HEK293T (cell line): ENCODE measurements at regions not wholly inside any gene's neighbourhood (a gene's known extent, or its start where the extent isn't known, plus 50 kb on each side); places are given as distances from the start of the nearest gene placed in this dataset.

Experiments used
- CTCF ChIA-PET: fragments of 350-600 bp; formaldehyde crosslinking; extraction: SDS; loops from one replicate; lab custom pipeline; 2021; ENCODE audit warnings: antibody characterized with exemption, inconsistent platforms; lab: Yijun Ruan, JAX
- POLR2A ChIA-PET: fragments of 350-600 bp; formaldehyde crosslinking; extraction: SDS; loops from one replicate; lab custom pipeline; 2020; ENCODE audit warnings: antibody characterized with exemption, inconsistent platforms; lab: Yijun Ruan, JAX
- DNase-seq: peaks from one replicate; pipeline ENCODE4 v3.0.0; 2012; ENCODE audit warnings: mixed read lengths; ENCODE audit errors: extremely low spot score
- ARNT ChIP-seq: fragments of 450-650 bp; IDR thresholded peaks from 2 replicates; pipeline ENCODE4 v1.6.1; 2017; ENCODE audit warnings: mild to moderate bottlenecking
- BHLHE40 ChIP-seq: fragments of 450-650 bp; IDR thresholded peaks from 2 replicates; pipeline ENCODE4 v1.6.1; 2016; ENCODE audit warnings: mild to moderate bottlenecking, moderate library complexity, borderline replicate concordance
- CTBP1 ChIP-seq: fragments of 450-650 bp; IDR thresholded peaks from 2 replicates; pipeline ENCODE4 v1.6.1; 2016; ENCODE audit warnings: borderline replicate concordance
- ELF4 ChIP-seq: fragments of 450-650 bp; IDR thresholded peaks from 2 replicates; pipeline ENCODE4 v1.6.1; 2017; ENCODE audit warnings: antibody characterized with exemption
- FOXA1 ChIP-seq: fragments of 450-650 bp; IDR thresholded peaks from 2 replicates; pipeline ENCODE4 v1.6.1; 2016; ENCODE audit warnings: mild to moderate bottlenecking
- FOXK2 ChIP-seq: fragments of 450-650 bp; IDR thresholded peaks from 2 replicates; pipeline ENCODE4 v1.6.1; 2016; ENCODE audit warnings: mild to moderate bottlenecking
- FOXM1 ChIP-seq: fragments of 450-650 bp; IDR thresholded peaks from 2 replicates; pipeline ENCODE4 v1.6.1; 2017; ENCODE audit warnings: mild to moderate bottlenecking, borderline replicate concordance
- HDGF ChIP-seq: fragments of 450-650 bp; IDR thresholded peaks from 2 replicates; pipeline ENCODE4 v1.6.1; 2017; ENCODE audit warnings: antibody characterized with exemption, borderline replicate concordance
- L3MBTL2 ChIP-seq: fragments of 450-650 bp; conservative IDR thresholded peaks from 2 replicates; pipeline ENCODE4 v1.6.1; 2016; ENCODE audit warnings: mild to moderate bottlenecking
- LEF1 ChIP-seq: fragments of 450-650 bp; IDR thresholded peaks from 2 replicates; pipeline ENCODE4 v1.6.1; 2017; ENCODE audit warnings: mild to moderate bottlenecking, borderline replicate concordance
- NFRKB ChIP-seq: fragments of 450-650 bp; IDR thresholded peaks from 2 replicates; pipeline ENCODE4 v1.6.1; 2016; ENCODE audit warnings: mild to moderate bottlenecking, moderate library complexity
- SP1 ChIP-seq: fragments of 450-650 bp; IDR thresholded peaks from 2 replicates; pipeline ENCODE4 v1.6.1; 2017
- SUZ12 ChIP-seq: fragments of 450-650 bp; IDR thresholded peaks from 2 replicates; pipeline ENCODE4 v1.6.1; 2016; ENCODE audit warnings: mild to moderate bottlenecking
- TARDBP ChIP-seq: fragments of 450-650 bp; IDR thresholded peaks from 2 replicates; pipeline ENCODE4 v1.6.1; 2016
- ZNF384 ChIP-seq: fragments of 450-650 bp; IDR thresholded peaks from 2 replicates; pipeline ENCODE4 v1.6.1; 2016
- TF ChIP-seq, protein P1 (sequence below): fragments of 450-650 bp; IDR thresholded peaks from 2 replicates; pipeline ENCODE4 v1.6.1; 2016

DNA sequence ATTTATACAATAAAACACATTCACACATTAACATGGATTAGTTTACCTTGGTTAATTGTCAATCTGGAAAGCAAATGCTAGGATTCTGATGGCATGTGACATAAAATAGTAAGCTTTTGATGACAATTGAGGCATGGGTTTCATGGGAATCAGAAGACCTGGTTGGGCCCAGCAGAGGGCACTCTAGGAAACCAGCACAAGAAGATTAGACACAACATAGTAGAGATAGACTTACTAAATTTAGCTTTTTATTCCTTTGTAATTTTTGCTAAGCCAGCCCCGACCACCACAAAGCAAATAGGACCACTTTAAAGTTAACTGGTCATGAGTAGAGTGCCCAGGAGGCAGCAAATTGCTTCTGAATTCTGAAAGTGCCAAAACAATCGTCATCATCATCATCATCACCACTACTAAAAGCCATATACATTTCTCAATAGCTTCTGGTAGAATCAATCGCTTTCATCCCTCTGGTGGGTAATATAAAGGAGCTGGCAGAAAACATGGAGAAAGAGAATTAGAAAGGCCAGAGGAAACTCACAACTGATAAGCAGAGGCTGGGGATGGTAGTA is 163.2 kb downstream of the ARRDC3 start:
- CTCF ChIA-PET, result interaction anchor here (0.7 to 2.6 kb wide), 10 partner anchors 8 to 221 kb away, joined by 3 to 16 read pairs (median 4); partner anchors contain the start of gene ARRDC3
- POLR2A ChIA-PET, result interaction anchor here (1.0 to 3.3 kb wide), 3 partner anchors 113 to 163 kb away, joined by 3 to 11 read pairs (median 6); partner anchors contain the start of gene ARRDC3
- TF ChIP-seq LEF1, result no peak
- TF ChIP-seq ZNF384, result no peak
- TF ChIP-seq ELF4, result no peak
- no peak for TF ChIP-seq SUZ12
- no peak for TF ChIP-seq CTBP1
- TF ChIP-seq FOXM1, result no peak
- TF ChIP-seq L3MBTL2, result no peak
- TF ChIP-seq FOXK2, result no peak
- TF ChIP-seq, protein P1, sequence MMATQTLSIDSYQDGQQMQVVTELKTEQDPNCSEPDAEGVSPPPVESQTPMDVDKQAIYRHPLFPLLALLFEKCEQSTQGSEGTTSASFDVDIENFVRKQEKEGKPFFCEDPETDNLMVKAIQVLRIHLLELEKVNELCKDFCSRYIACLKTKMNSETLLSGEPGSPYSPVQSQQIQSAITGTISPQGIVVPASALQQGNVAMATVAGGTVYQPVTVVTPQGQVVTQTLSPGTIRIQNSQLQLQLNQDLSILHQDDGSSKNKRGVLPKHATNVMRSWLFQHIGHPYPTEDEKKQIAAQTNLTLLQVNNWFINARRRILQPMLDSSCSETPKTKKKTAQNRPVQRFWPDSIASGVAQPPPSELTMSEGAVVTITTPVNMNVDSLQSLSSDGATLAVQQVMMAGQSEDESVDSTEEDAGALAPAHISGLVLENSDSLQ, result no peak
- no peak for TF ChIP-seq FOXA1
- no peak for TF ChIP-seq NFRKB
- TF ChIP-seq HDGF, result no peak
- no peak for TF ChIP-seq BHLHE40
- TF ChIP-seq ARNT, result no peak
- no peak for TF ChIP-seq TARDBP
- no peak for TF ChIP-seq SP1
- DNase-seq, result peak; percentile 28

DNA sequence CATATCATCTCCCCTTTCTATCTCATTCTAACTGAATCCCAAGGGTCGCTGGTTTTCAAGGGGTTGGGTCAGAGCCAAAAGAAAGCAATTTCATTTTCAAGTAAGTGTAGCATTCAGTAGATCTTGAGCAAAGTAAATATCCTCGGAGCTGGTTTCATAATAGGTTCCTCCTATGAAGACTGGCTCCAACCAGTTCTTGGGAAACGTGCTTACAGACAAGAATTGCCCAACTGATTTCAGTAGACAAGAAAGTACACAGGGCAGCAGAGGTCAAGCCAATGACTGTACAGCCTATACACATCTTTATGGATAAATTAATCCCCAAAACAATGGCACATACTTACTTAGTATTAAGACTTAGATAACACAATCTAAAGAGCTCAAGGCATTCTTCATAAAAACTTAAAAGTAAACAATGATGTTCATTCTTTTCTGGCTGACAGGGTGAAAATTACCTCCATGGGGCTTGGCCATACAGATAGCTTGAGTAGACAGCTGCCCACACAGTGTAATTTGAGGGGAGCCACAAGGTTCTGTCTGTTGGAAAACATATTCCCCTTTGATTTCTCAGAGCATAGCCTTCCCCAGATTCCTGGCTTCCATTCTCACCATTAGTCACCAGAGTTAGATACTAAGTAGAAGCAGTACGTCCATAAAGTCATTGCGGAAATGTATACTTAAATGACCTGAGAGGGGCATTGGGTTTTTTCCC is 163.9 kb downstream of the ARRDC3 start:
- ChIA-PET CTCF (interaction anchor here (0.6 to 2.6 kb wide), 14 partner anchors 9 to 324 kb away, joined by 3 to 16 read pairs (median 4); partner anchors contain the start of gene ARRDC3), POLR2A (interaction anchor here (1.0 to 3.3 kb wide), 3 partner anchors 112 to 164 kb away, joined by 3 to 11 read pairs (median 6); partner anchors contain the start of gene ARRDC3)
- TF ChIP-seq L3MBTL2, result no peak
- no peak for TF ChIP-seq TARDBP
- TF ChIP-seq HDGF, result no peak
- no peak for TF ChIP-seq FOXK2
- TF ChIP-seq FOXA1, result no peak
- no peak for TF ChIP-seq ZNF384
- no peak for TF ChIP-seq SUZ12
- no peak for DNase-seq

DNA sequence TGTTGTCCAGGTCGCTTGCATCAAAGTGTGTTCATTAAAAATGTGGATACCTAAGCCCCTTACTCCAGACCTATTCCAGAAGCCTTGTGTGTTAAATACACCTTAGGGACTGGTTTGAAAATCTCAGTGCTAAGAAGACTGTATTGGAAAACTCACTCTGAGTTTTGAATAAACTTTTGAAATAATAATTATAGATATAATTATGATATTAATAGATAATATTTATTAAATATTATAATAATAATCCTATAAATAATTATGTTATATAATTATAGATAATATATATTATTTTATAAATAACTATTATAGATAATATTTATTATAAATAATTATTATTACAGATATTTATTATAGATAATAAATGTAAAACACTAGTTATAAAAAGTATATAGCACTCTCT is 165.3 kb downstream of the ARRDC3 start:
- ChIA-PET POLR2A (interaction anchor here (3.3 kb wide), 1 partner anchor 165 kb away, joined by 11 read pairs; the partner anchor contains the start of gene ARRDC3), CTCF (interaction anchor here (1.3 kb wide), 1 partner anchor 167 kb away, joined by 5 read pairs; no protein-coding TSS in a partner anchor)
- TF ChIP-seq BHLHE40, result no peak
- TF ChIP-seq SP1, result no peak
- TF ChIP-seq FOXA1, result no peak
- no peak for TF ChIP-seq ELF4
- DNase-seq, result no peak

DNA sequence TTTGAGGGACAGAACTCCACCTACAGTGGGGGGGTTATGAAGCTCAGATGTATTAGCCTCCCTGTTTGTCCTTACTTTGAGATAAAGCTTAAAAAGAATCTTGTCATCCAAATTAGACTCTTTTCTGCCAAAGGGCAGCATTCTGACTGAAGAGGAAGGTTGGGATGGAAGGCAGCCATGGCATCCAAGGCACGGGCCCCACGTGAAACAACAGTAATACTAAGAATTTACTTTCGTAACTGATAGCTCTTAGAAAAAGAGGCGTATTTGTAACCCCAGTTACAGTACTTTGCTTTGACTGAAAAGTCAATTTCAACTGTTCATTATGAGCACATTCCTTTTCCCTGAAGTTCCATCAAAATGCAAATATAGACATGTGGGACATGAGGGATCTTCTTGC is 168.5 kb downstream of the ARRDC3 start:
- no peak for DNase-seq
- ChIA-PET POLR2A (no interaction called here), CTCF (no interaction called here)
- no peak for TF ChIP-seq FOXM1
- TF ChIP-seq SUZ12, result no peak
- TF ChIP-seq CTBP1, result no peak
- TF ChIP-seq HDGF, result no peak
- TF ChIP-seq, protein P1, result no peak
- no peak for TF ChIP-seq BHLHE40
- no peak for TF ChIP-seq ELF4
- no peak for TF ChIP-seq L3MBTL2
- no peak for TF ChIP-seq FOXK2
